Mesendoderm (in vitro differentiated cells): ENCODE measurements at regions not wholly inside any gene's neighbourhood (a gene's known extent, or its start where the extent isn't known, plus 50 kb on each side); places are given as distances from the start of the nearest gene placed in this dataset.
"Not testable (repeated sequence)": the region's sequence is repeated elsewhere in the genome, so short reads cannot be mapped to it uniquely, and the experiment has no call there.

Source experiments
- DNase-seq: peaks from one replicate; pipeline ENCODE4 v3.0.0; 2013
- H2AK5ac ChIP-seq: 2 replicates; pipeline ENCODE4 v1.6.1; 2013; ENCODE audit warnings: low read length, inconsistent platforms
- H2BK120ac ChIP-seq: 2 replicates; pipeline ENCODE4 v1.6.1; 2013; ENCODE audit warnings: low read depth, mild to moderate bottlenecking, low read length, moderate library complexity, mixed read lengths
- H2BK15ac ChIP-seq: replicated peaks from 2 replicates; pipeline ENCODE4 v1.6.1; 2013; ENCODE audit warnings: low read depth, mild to moderate bottlenecking, moderate library complexity
- H2BK5ac ChIP-seq: 2 replicates; pipeline ENCODE4 v1.6.1; 2013; ENCODE audit warnings: low read length, inconsistent platforms
- H3K18ac ChIP-seq: 2 replicates; pipeline ENCODE4 v1.6.1; 2013; ENCODE audit warnings: mild to moderate bottlenecking, low read length, mixed read lengths
- H3K23ac ChIP-seq: one replicate; pipeline ENCODE4 v1.6.1; 2013; ENCODE audit warnings: low read length
- H3K27ac ChIP-seq: 2 replicates; pipeline ENCODE4 v1.5.1; 2013; ENCODE audit warnings: low read depth, mild to moderate bottlenecking, inconsistent platforms, low read length, moderate library complexity
- H3K27me3 ChIP-seq: 2 replicates; pipeline ENCODE4 v1.6.1; 2013; ENCODE audit warnings: low read length, control low read depth, mild to moderate bottlenecking, inconsistent platforms; ENCODE audit not compliant: insufficient read depth, poor library complexity
- H3K36me3 ChIP-seq: 2 replicates; pipeline ENCODE4 v1.6.1; 2013; ENCODE audit warnings: low read length, inconsistent platforms; ENCODE audit not compliant: control insufficient read depth, insufficient read depth
- H3K4ac ChIP-seq: one replicate; pipeline ENCODE4 v1.6.1; 2013; ENCODE audit warnings: low read depth, mild to moderate bottlenecking, low read length, moderate library complexity
- H3K4me1 ChIP-seq: 2 replicates; pipeline ENCODE4 v1.6.1; 2013; ENCODE audit warnings: low read depth, low read length, inconsistent platforms; ENCODE audit not compliant: control insufficient read depth
- H3K4me2 ChIP-seq: 2 replicates; pipeline ENCODE4 v1.6.1; 2013; ENCODE audit warnings: low read length
- H3K4me3 ChIP-seq: 2 replicates; pipeline ENCODE4 v1.5.1; 2013; ENCODE audit warnings: mild to moderate bottlenecking, low read length
- H3K56ac ChIP-seq: one replicate; pipeline ENCODE4 v1.6.1; 2013; ENCODE audit warnings: low read length
- H3K79me1 ChIP-seq: 2 replicates; pipeline ENCODE4 v1.6.1; 2013; ENCODE audit warnings: low read length, inconsistent platforms
- H3K79me2 ChIP-seq: 2 replicates; pipeline ENCODE4 v1.6.1; 2013; ENCODE audit warnings: mild to moderate bottlenecking, low read length; ENCODE audit not compliant: control insufficient read depth, insufficient read depth
- H3K9ac ChIP-seq: 2 replicates; pipeline ENCODE4 v1.6.1; 2013; ENCODE audit warnings: low read length, inconsistent platforms
- H4K5ac ChIP-seq: one replicate; pipeline ENCODE4 v1.6.1; 2013; ENCODE audit warnings: low read length
- H4K8ac ChIP-seq: one replicate; pipeline ENCODE4 v1.6.1; 2013; ENCODE audit warnings: low read depth, mild to moderate bottlenecking, control low read depth, low read length, moderate library complexity
- WGBS: extraction: QIAGEN DNeasy Blood & Tissue Kit; methylation state at CpG from one replicate; pipeline ENCODE4 v1.1.7; 2013; ENCODE audit warnings: low lambda C conversion rate, missing lambda C conversion rate; ENCODE audit not compliant: insufficient coverage; ENCODE audit errors: extremely low coverage; 5-methylcytosine and 5-hydroxymethylcytosine counted together

DNA sequence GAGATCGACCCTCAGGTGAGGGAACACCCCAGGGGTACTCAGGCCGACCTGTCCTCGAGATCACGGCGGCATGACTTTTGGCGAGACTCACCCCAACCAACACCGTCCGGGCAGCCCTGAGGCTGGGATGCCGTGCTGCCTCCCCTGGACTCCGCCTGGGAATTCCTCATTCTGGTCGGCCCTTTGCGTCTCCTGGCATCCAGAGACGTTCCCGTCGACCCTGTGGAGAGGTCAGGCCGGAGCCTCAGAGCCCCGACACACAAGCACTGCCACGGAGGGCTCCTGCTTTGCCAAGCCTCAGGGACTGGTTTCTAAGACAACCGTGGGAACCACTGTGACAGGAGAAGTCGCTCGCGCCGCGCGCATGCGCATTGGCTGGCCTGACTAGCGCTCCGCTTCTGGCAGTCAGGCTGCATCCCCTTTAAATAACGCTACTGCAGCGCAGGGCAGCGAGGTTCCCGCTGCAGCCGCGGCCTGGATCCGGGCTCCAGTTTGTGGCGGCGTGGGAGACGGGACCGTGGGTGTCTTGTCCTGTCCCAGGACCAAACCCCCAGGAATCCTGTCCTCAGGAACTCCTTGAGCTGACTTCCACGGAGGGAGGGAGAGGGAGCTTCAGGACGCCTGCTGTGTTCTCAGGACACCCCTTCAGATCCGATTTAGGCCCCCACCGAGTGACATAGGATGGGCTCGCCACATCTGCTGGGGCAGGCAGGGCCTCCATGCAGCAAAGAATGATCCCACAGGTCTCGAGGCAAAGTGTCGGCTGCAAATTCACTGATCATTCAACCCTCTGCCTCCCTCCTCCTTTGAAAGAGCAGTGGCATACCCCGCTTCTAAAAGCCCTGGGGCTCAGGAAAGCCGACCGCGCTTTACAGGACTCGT, 163.2 kb upstream of the ZNF337 start:
- Histone ChIP-seq H2BK120ac (no peak overlapping the region), H3K4me2 (no peak overlapping the region), H3K56ac (no peak overlapping the region), H3K27me3 (no peaks in the 10 kb centered on the region), H3K4me3 (no peak overlapping the region), H2BK15ac (no peak overlapping the region), H3K27ac (no peak overlapping the region), H4K8ac (no peak overlapping the region), H2AK5ac (no peak overlapping the region), H2BK5ac (no peak overlapping the region), H3K9ac (no peak overlapping the region), H4K5ac (no peak overlapping the region), H3K36me3 (no peaks in the 10 kb centered on the region), H3K23ac (no peak overlapping the region), H3K4ac (no peak overlapping the region), H3K79me1 (no peaks in the 10 kb centered on the region), H3K4me1 (no peaks in the 10 kb centered on the region), H3K79me2 (no peaks in the 10 kb centered on the region), H3K18ac (no peak overlapping the region)
- DNase-seq: peak; percentile 60
- WGBS: no CpG with 5 or more reads among the region's 51 CpGs

GRCh38 chr20:25858495-25859425, 162.1 kb upstream of the ZNF337 start:
- no peak overlapping the region for H2BK5ac ChIP-seq
- H3K79me1 ChIP-seq: no peaks in the 10 kb centered on the region
- WGBS: no CpG with 5 or more reads among the region's 37 CpGs
- DNase-seq: no peak
- H3K4me2 ChIP-seq: no peak overlapping the region
- H2BK120ac ChIP-seq: no peak overlapping the region
- no peaks in the 10 kb centered on the region for H3K27me3 ChIP-seq
- H2AK5ac ChIP-seq: no peak overlapping the region
- H4K8ac ChIP-seq: no peak overlapping the region
- no peak overlapping the region for H4K5ac ChIP-seq
- no peaks in the 10 kb centered on the region for H3K79me2 ChIP-seq
- no peak overlapping the region for H3K4ac ChIP-seq
- no peak overlapping the region for H3K4me3 ChIP-seq
- peak overlapping the region; percentile 62 for H3K56ac ChIP-seq
- no peak overlapping the region for H3K18ac ChIP-seq
- H3K9ac ChIP-seq: no peak overlapping the region
- H3K4me1 ChIP-seq: no peaks in the 10 kb centered on the region
- no peak overlapping the region for H3K27ac ChIP-seq
- H2BK15ac ChIP-seq: no peak overlapping the region
- no peak overlapping the region for H3K23ac ChIP-seq
- H3K36me3 ChIP-seq: no peaks in the 10 kb centered on the region

GRCh38 chr20:25857091-25857788, 160.6 kb upstream of the ZNF337 start:
- not testable (repeated sequence) for DNase-seq, H3K79me1 ChIP-seq, H3K4me2 ChIP-seq, H3K4me1 ChIP-seq, H2BK5ac ChIP-seq, H2BK120ac ChIP-seq, H3K9ac ChIP-seq, H3K27me3 ChIP-seq, H3K23ac ChIP-seq, H3K4ac ChIP-seq, H2AK5ac ChIP-seq, H4K8ac ChIP-seq, H3K36me3 ChIP-seq, H2BK15ac ChIP-seq, H4K5ac ChIP-seq, H3K18ac ChIP-seq, H3K56ac ChIP-seq, H3K27ac ChIP-seq, H3K79me2 ChIP-seq, H3K4me3 ChIP-seq
- WGBS: no CpG with 5 or more reads among the region's 28 CpGs

GRCh38 chr20:25856256-25856884, 159.7 kb upstream of the ZNF337 start:
- H3K79me1 ChIP-seq: no peaks in the 10 kb centered on the region
- H2AK5ac ChIP-seq: no peak overlapping the region
- H3K9ac ChIP-seq: no peak overlapping the region
- H3K79me2 ChIP-seq: no peaks in the 10 kb centered on the region
- H3K18ac ChIP-seq: no peak overlapping the region
- no peak overlapping the region for H2BK5ac ChIP-seq
- no peak for DNase-seq
- no peak overlapping the region for H3K4ac ChIP-seq
- no peak overlapping the region for H3K4me3 ChIP-seq
- H2BK120ac ChIP-seq: no peak overlapping the region
- no peak overlapping the region for H4K5ac ChIP-seq
- WGBS: no CpG with 5 or more reads among the region's 21 CpGs
- no peak overlapping the region for H3K23ac ChIP-seq
- no peaks in the 10 kb centered on the region for H3K4me1 ChIP-seq
- no peak overlapping the region for H4K8ac ChIP-seq
- no peaks in the 10 kb centered on the region for H3K27me3 ChIP-seq
- no peak overlapping the region for H3K27ac ChIP-seq
- H3K56ac ChIP-seq: no peak overlapping the region
- no peaks in the 10 kb centered on the region for H3K36me3 ChIP-seq
- H3K4me2 ChIP-seq: no peak overlapping the region
- H2BK15ac ChIP-seq: no peak overlapping the region

DNA sequence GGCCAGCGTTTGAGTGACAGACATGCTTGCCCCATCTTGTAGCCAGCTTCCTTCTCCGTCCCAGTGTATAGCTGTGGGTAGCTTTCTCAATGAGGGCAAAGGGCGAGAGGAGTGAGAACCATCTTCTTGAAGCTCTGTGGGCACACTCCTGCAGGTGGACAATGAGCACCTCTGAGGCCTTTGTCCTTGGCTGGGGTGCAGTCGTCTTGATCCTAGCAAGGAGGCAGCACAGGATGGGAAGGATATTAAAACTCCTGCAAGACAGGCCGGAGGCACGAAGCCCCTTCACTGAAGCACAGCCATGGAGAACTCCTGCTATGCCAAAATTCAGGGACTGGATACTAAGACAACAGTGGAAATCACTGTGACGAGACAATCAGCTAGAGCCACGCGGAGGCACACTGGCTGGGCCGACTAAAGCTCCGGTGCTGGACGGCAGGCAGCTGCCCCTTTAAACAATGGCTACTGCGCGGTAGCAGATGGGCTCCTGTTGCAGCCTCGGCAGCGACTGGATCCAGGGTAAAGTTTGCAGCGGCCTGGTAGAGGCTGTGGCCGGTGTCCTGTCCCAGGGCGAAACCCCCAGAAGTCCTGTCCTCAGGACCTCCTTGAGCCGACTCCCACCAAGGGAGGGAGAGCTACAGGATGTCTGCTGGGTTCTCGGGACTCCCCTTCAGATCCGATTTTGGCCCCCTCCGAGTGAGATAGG, 159.0 kb upstream of the ZNF337 start:
- not testable (repeated sequence) for H3K9ac ChIP-seq, H3K56ac ChIP-seq, DNase-seq, H3K27ac ChIP-seq, H3K18ac ChIP-seq, H3K79me2 ChIP-seq, H2AK5ac ChIP-seq, H2BK15ac ChIP-seq, H3K36me3 ChIP-seq, H2BK120ac ChIP-seq, H3K27me3 ChIP-seq, H3K4me3 ChIP-seq, H3K4me2 ChIP-seq, H2BK5ac ChIP-seq, H4K8ac ChIP-seq, H4K5ac ChIP-seq, H3K4me1 ChIP-seq, H3K4ac ChIP-seq, H3K23ac ChIP-seq, H3K79me1 ChIP-seq
- no CpG with 5 or more reads among the region's 23 CpGs for WGBS
